OCI-LY3 (cell line): ENCODE measurements at regions not wholly inside any gene's neighbourhood (a gene's known extent, or its start where the extent isn't known, plus 50 kb on each side); places are given as distances from the start of the nearest gene placed in this dataset.

Experiments used
- H2AFZ ChIP-seq: fragments of 200-600, 300-600 bp; shearing (Covaris generic); 2 replicates; pipeline ENCODE4 v1.6.0; 2014; ENCODE audit warnings: antibody characterized with exemption, low read depth, low read length
- H3K27ac ChIP-seq: fragments of 200-600, 300-600 bp; sonication (generic); 2 replicates; pipeline ENCODE4 v1.5.1; 2014; ENCODE audit warnings: mild to moderate bottlenecking, low read length, moderate library complexity, mixed read lengths
- H3K27me3 ChIP-seq: fragments of 200-600, 300-600 bp; sonication (generic); 2 replicates; pipeline ENCODE4 v1.6.1; 2014; ENCODE audit warnings: low read depth, low read length, mixed read lengths
- H3K36me3 ChIP-seq: fragments of 200-600, 300-600 bp; sonication (generic); replicated peaks from 2 replicates; pipeline ENCODE3; 2014; ENCODE audit warnings: low read depth, low read length, mixed read lengths
- H3K4me1 ChIP-seq: fragments of 300-600, 200-600 bp; sonication (generic); 2 replicates; pipeline ENCODE4 v1.6.1; 2014; ENCODE audit warnings: low read length, mixed read lengths
- H3K4me2 ChIP-seq: fragments of 200-600, 300-600 bp; sonication (generic); 2 replicates; pipeline ENCODE4 v1.6.1; 2014; ENCODE audit warnings: low read length, mixed read lengths
- H3K4me3 ChIP-seq: fragments of 300-600, 200-600 bp; sonication (generic); 2 replicates; pipeline ENCODE4 v1.5.1; 2014; ENCODE audit warnings: antibody characterized with exemption, mild to moderate bottlenecking, low read length, moderate library complexity
- H3K79me2 ChIP-seq: fragments of 300-600, 200-600 bp; shearing (Covaris generic); 2 replicates; pipeline ENCODE4 v1.6.1; 2014; ENCODE audit warnings: mild to moderate bottlenecking, low read length, mixed read lengths
- H3K9ac ChIP-seq: fragments of 300-600, 200-600 bp; shearing (Covaris generic); 2 replicates; pipeline ENCODE4 v1.6.0; 2014; ENCODE audit warnings: mild to moderate bottlenecking, low read length, moderate library complexity
- H3K9me3 ChIP-seq: fragments of 200-600, 300-600 bp; shearing (Covaris generic); 2 replicates; pipeline ENCODE4 v1.6.1; 2014; ENCODE audit warnings: low read length, mixed read lengths; ENCODE audit not compliant: insufficient read depth
- H4K20me1 ChIP-seq: fragments of 200-600, 300-600 bp; sonication (generic); 2 replicates; pipeline ENCODE4 v1.6.1; 2016; ENCODE audit warnings: low read length, mixed read lengths; ENCODE audit not compliant: insufficient read depth
- EZH2phosphoT487 ChIP-seq: fragments of 200-600 bp; shearing (Covaris generic); IDR thresholded peaks from 2 replicates; pipeline ENCODE4 v1.6.1; 2018; ENCODE audit warnings: antibody characterized with exemption, mixed run types, low read depth
- TF ChIP-seq, protein P1 (sequence below): fragments of 200-600, 300-600 bp; sonication (generic); IDR thresholded peaks from 2 replicates; pipeline ENCODE4 v1.5.1; 2014; ENCODE audit warnings: antibody characterized with exemption, low read length, low read depth

DNA sequence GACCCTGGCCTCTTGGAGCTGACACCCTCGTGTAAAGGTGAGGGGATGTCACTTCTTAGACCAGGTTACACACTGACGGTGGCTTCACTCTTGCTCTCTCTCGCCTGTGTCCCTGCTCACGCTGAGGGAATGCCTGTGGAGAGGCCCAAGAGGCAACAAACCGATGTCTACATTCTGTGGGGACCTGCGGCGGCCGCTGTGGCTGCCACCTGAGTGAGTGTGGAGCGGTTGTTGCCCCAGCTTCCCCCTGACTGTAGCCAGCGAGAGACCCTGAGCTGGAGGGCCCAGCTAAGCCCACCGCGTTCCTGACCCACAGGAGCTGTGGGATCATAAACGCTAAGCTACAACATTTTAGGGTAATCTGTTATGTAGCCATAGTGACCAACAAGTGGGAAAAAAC lies 55.7 kb upstream of the ASAP2 start:
- no peaks in the 10 kb centered on the region for H3K79me2 ChIP-seq
- H2AFZ ChIP-seq, result no peak overlapping the region
- H3K27ac ChIP-seq, result no peak overlapping the region
- H3K9ac ChIP-seq, result no peak overlapping the region
- no peak overlapping the region for H3K4me3 ChIP-seq
- H3K27me3 ChIP-seq, result no peaks in the 10 kb centered on the region; the same call in 1 of the 2 replicates
- no peak overlapping the region for H3K4me2 ChIP-seq
- H4K20me1 ChIP-seq, result no peaks in the 10 kb centered on the region
- no peaks in the 10 kb centered on the region for H3K4me1 ChIP-seq
- TF ChIP-seq, protein P1, sequence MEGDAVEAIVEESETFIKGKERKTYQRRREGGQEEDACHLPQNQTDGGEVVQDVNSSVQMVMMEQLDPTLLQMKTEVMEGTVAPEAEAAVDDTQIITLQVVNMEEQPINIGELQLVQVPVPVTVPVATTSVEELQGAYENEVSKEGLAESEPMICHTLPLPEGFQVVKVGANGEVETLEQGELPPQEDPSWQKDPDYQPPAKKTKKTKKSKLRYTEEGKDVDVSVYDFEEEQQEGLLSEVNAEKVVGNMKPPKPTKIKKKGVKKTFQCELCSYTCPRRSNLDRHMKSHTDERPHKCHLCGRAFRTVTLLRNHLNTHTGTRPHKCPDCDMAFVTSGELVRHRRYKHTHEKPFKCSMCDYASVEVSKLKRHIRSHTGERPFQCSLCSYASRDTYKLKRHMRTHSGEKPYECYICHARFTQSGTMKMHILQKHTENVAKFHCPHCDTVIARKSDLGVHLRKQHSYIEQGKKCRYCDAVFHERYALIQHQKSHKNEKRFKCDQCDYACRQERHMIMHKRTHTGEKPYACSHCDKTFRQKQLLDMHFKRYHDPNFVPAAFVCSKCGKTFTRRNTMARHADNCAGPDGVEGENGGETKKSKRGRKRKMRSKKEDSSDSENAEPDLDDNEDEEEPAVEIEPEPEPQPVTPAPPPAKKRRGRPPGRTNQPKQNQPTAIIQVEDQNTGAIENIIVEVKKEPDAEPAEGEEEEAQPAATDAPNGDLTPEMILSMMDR, result no peak
- no peak for TF ChIP-seq EZH2phosphoT487
- no peaks in the 10 kb centered on the region for H3K9me3 ChIP-seq
- H3K36me3 ChIP-seq, result no peaks in the 10 kb centered on the region

DNA sequence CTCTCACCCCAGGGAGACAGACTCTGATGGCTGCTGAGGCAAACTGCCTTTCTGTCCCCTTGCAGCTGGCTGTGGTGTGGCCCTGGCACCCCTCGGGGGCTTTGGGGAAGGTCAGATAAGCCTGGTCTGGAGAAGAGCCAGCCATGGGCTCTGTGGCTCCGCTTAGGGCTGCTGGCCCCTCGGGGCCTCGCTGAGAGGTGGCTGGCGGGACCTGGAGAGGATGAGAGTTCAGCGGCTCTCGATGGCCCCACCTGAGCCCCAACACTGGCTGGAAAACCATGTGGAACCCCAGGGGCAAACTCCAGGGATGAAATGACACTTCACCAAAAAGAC lies 56.1 kb upstream of the ASAP2 start:
- Histone ChIP-seq H3K4me2 (no peak overlapping the region), H2AFZ (no peak overlapping the region), H3K4me1 (no peaks in the 10 kb centered on the region), H4K20me1 (no peaks in the 10 kb centered on the region), H3K9me3 (no peaks in the 10 kb centered on the region), H3K4me3 (no peak overlapping the region), H3K27ac (no peak overlapping the region), H3K36me3 (no peaks in the 10 kb centered on the region), H3K27me3 (no peaks in the 10 kb centered on the region; the same call in 1 of the 2 replicates), H3K9ac (no peak overlapping the region), H3K79me2 (no peaks in the 10 kb centered on the region)
- TF ChIP-seq, protein P1, result no peak
- TF ChIP-seq EZH2phosphoT487, result no peak

DNA sequence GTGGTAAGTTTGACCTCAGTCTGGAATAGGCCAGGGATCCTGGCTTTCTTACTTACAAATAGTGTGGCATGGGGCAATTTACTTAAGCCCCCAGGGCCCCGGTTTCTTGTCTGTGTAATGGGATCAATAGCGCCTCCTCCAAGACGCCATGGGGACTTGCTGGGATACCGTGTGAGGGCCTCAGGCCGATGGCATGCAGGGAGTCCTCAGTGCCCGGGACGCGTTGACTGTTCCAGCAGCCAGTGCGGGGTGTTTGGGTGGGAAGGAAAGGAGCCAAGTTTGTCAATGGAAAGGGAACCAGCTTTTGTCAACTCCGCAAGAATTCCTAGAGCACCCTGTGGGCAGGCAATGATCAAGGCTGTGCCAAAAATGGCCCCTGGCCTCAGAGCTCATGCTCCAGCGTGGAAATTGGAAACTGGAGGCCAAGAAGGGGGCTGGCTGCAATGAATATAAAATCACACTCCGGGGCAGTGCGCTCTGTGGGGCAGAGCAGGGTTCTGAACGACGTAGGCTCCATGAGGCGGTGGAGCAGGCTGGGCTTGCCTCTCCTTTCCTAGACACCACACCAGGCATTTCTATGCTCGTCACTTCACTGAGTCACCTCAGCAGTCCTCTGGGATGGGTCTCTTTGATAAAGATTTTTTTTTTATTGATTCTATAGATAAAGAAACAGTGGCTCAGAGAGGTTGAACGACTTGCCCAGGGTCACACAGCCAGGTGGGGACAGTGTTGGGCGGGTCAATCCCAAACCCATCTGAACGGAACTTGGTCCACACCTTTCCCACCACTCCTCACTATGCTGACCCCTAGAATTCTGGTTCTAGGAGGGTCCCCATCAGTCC lies 56.7 kb upstream of the ASAP2 start:
- no peaks in the 10 kb centered on the region for H3K4me1 ChIP-seq
- no peak overlapping the region for H3K4me2 ChIP-seq
- no peak for TF ChIP-seq EZH2phosphoT487
- TF ChIP-seq, protein P1, result no peak
- H3K79me2 ChIP-seq, result no peaks in the 10 kb centered on the region
- no peaks in the 10 kb centered on the region for H3K36me3 ChIP-seq
- H3K9me3 ChIP-seq, result no peaks in the 10 kb centered on the region
- no peak overlapping the region for H3K4me3 ChIP-seq
- no peaks in the 10 kb centered on the region; the same call in 1 of the 2 replicates for H3K27me3 ChIP-seq
- no peaks in the 10 kb centered on the region for H4K20me1 ChIP-seq
- H3K27ac ChIP-seq, result no peak overlapping the region
- no peak overlapping the region for H2AFZ ChIP-seq
- H3K9ac ChIP-seq, result no peak overlapping the region

DNA sequence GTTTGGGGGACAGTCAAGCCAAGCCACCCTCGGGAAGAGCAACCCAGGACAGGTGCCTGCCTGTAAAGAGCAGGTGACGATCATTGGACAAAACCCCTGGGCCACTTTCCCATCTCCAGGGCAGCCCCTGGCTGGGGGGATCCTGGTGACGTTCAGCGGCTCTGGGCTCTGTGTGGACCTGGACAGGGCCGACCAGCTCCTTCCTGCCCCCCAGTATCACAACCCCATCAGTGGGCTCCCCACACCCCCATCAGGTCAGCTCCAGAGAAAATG lies 57.3 kb upstream of the ASAP2 start:
- no peak overlapping the region for H3K4me2 ChIP-seq
- H3K36me3 ChIP-seq, result no peaks in the 10 kb centered on the region
- no peaks in the 10 kb centered on the region for H4K20me1 ChIP-seq
- no peaks in the 10 kb centered on the region for H3K79me2 ChIP-seq
- no peaks in the 10 kb centered on the region; the same call in 1 of the 2 replicates for H3K27me3 ChIP-seq
- H3K4me1 ChIP-seq, result no peaks in the 10 kb centered on the region
- no peak overlapping the region for H3K4me3 ChIP-seq
- no peaks in the 10 kb centered on the region for H3K9me3 ChIP-seq
- H3K9ac ChIP-seq, result no peak overlapping the region
- TF ChIP-seq EZH2phosphoT487, result no peak
- TF ChIP-seq, protein P1, result no peak
- no peak overlapping the region for H3K27ac ChIP-seq
- H2AFZ ChIP-seq, result no peak overlapping the region
